22Rv1 (cell line): ENCODE measurements at regions not wholly inside any gene's neighbourhood (a gene's known extent, or its start where the extent isn't known, plus 50 kb on each side); places are given as distances from the start of the nearest gene placed in this dataset.

Experiments
- CTCF ChIP-seq: fragments of 450-650 bp; IDR thresholded peaks from 2 replicates; pipeline ENCODE4 v1.5.1; 2017; ENCODE audit warnings: mild to moderate bottlenecking
- ZFX ChIP-seq: fragments of 450-650 bp; IDR thresholded peaks from 2 replicates; pipeline ENCODE4 v1.6.1; 2017; ENCODE audit warnings: antibody characterized with exemption, borderline replicate concordance

GRCh38 chr12:39205969-39206368, 237.0 kb downstream of the KIF21A start:
- no peak for TF ChIP-seq CTCF
- no peak for TF ChIP-seq ZFX
